Gastroesophageal sphincter (tissue), 4 donors: ENCODE measurements at regions not wholly inside any gene's neighbourhood (a gene's known extent, or its start where the extent isn't known, plus 50 kb on each side); places are given as distances from the start of the nearest gene placed in this dataset.

Experiments used
- ATAC-seq: fragments of 150-250 bp; one replicate; pipeline ENCODE4 v1.9.1; 2016; ENCODE audit warnings: mild to moderate bottlenecking, moderate library complexity
- H3K27ac ChIP-seq, 4 donors: fragments of 200-600 bp; sonication (generic) in 3 of 4; 1 replicate in 3 of 4; 2 replicates in 1 of 4; pipeline ENCODE4 v1.5.1; 2016 to 2019
- H3K27me3 ChIP-seq: fragments of 200-600 bp; sonication (generic); one replicate; pipeline ENCODE4 v1.5.1; 2019
- H3K36me3 ChIP-seq, 2 donors: fragments of 200-600 bp; sonication (generic); one replicate each; pipeline ENCODE4 v1.5.1; 2019; ENCODE audit warnings: control low read depth in 1 of 2
- H3K4me1 ChIP-seq, 3 donors: fragments of 200-600 bp; sonication (generic); 1 replicate in 2 of 3; 2 replicates in 1 of 3; pipeline ENCODE4 v1.5.1; 2016 to 2019; ENCODE audit warnings: control low read depth in 2 of 3
- H3K4me3 ChIP-seq, 2 donors: fragments of 200-600 bp; sonication (generic); one replicate each; pipeline ENCODE4 v1.5.1; 2019; ENCODE audit warnings: mild to moderate bottlenecking in 1 of 2, moderate library complexity in 1 of 2
- H3K9me3 ChIP-seq, 3 donors: fragments of 200-600 bp; sonication (generic); one replicate each; pipeline ENCODE4 v1.5.1; 2017 to 2019; ENCODE audit warnings: control low read depth in 2 of 3
- CTCF ChIP-seq, 4 experiments: fragments of 200-600 bp in 2 of 4; fragments of 450-650 bp in 2 of 4; sonication (generic) in 1 of 4; IDR thresholded peaks; one replicate each; pipeline ENCODE4 v1.5.1; 2017 to 2019; ENCODE audit warnings: antibody characterized with exemption in 4 of 4, mild to moderate bottlenecking in 2 of 4, moderate library complexity in 2 of 4
- EP300 ChIP-seq: sonication (generic); formaldehyde crosslinking; IDR thresholded peaks from one replicate; pipeline ENCODE4 v1.6.1; 2017; ENCODE audit warnings: antibody characterized with exemption, mild to moderate bottlenecking
- POLR2A ChIP-seq, 2 donors: fragments of 450-650 bp; IDR thresholded peaks; one replicate each; pipeline ENCODE4 v1.6.1; 2017; ENCODE audit warnings: antibody characterized with exemption in 2 of 2, mild to moderate bottlenecking in 2 of 2, moderate library complexity in 1 of 2
- POLR2AphosphoS5 ChIP-seq: sonication (generic); formaldehyde crosslinking; IDR thresholded peaks from one replicate; pipeline ENCODE4 v1.6.1; 2017; ENCODE audit warnings: antibody characterized with exemption
- WGBS, 2 donors: methylation state at CpG; one replicate each; pipeline ENCODE4 v1.1.5; 2018; ENCODE audit warnings: low coverage in 1 of 2; 5-methylcytosine and 5-hydroxymethylcytosine counted together

- Histone ChIP-seq H3K4me1 (no peaks in the 10 kb centered on the region), H3K27ac (no peak overlapping the region), H3K27me3 (no peaks in the 10 kb centered on the region), H3K36me3 (no peaks in the 10 kb centered on the region), H3K4me3 (no peak overlapping the region), H3K9me3 (peaks cover 0 to 7% (median 0%) of the 10 kb centered on the region in 3 donors)
- TF ChIP-seq POLR2AphosphoS5 (no peak), EP300 (no peak), POLR2A (IDR thresholded peaks at IDR 0.05) (no peak), CTCF (IDR thresholded peaks at IDR 0.05) (no peak)
- no peak for ATAC-seq
Measured at GRCh38 chr20:16984481-16984880, 236.3 kb downstream of the OTOR start.

- WGBS, 2 donors, result 71 to 88% methylated on average over 3 to 6 of the region's 7 CpGs
- Histone ChIP-seq H3K4me1 (no peaks in the 10 kb centered on the region), H3K27ac (no peak overlapping the region), H3K36me3 (no peaks in the 10 kb centered on the region), H3K27me3 (no peaks in the 10 kb centered on the region), H3K9me3 (no peaks in the 10 kb centered on the region), H3K4me3 (no peak overlapping the region)
- ATAC-seq, result no peak
- TF ChIP-seq POLR2AphosphoS5, result no peak
- TF ChIP-seq CTCF (IDR thresholded peaks at IDR 0.05), result no peak
- no peak for TF ChIP-seq EP300
- no peak for TF ChIP-seq POLR2A (IDR thresholded peaks at IDR 0.05)
Measured at GRCh38 chr20:17003170-17003870, 223.5 kb upstream of the PCSK2 start.

GRCh38 chr20:17010181-17010580 lies 216.7 kb upstream of the PCSK2 start:
- no peak overlapping the region for H3K4me3 ChIP-seq
- no peak for TF ChIP-seq EP300
- 33 to 100% methylated on average over 1 of the region's 1 CpG for WGBS, 2 donors
- no peak for ATAC-seq
- H3K4me1 ChIP-seq, result no peaks in the 10 kb centered on the region
- no peaks in the 10 kb centered on the region for H3K9me3 ChIP-seq
- H3K27ac ChIP-seq, result no peak overlapping the region
- no peaks in the 10 kb centered on the region for H3K36me3 ChIP-seq
- H3K27me3 ChIP-seq, result no peaks in the 10 kb centered on the region

GRCh38 chr20:17012546-17013226 lies 214.2 kb upstream of the PCSK2 start:
- no peaks in the 10 kb centered on the region for H3K27me3 ChIP-seq
- 75 to 97% methylated on average over 6 to 7 of the region's 7 CpGs for WGBS, 2 donors
- TF ChIP-seq CTCF (IDR thresholded peaks at IDR 0.05) (no peak), POLR2A (IDR thresholded peaks at IDR 0.05) (no peak), POLR2AphosphoS5 (no peak), EP300 (no peak)

GRCh38 chr20:17014217-17014616 lies 212.6 kb upstream of the PCSK2 start:
- WGBS, 2 donors, result 46 to 49% methylated on average over 5 of the region's 5 CpGs
- ATAC-seq, result no peak
- H3K27ac ChIP-seq, result no peak overlapping the region
- H3K4me3 ChIP-seq, result no peak overlapping the region
- H3K27me3 ChIP-seq, result no peaks in the 10 kb centered on the region
- H3K9me3 ChIP-seq, result no peaks in the 10 kb centered on the region
- no peaks in the 10 kb centered on the region for H3K4me1 ChIP-seq
- H3K36me3 ChIP-seq, result no peaks in the 10 kb centered on the region
- TF ChIP-seq CTCF (IDR thresholded peaks at IDR 0.05), result no peak
- TF ChIP-seq EP300, result no peak
- no peak for TF ChIP-seq POLR2AphosphoS5
- no peak for TF ChIP-seq POLR2A (IDR thresholded peaks at IDR 0.05)

More at GRCh38 chr20:17012546-17013226, 214.2 kb upstream of the PCSK2 start:
- Histone ChIP-seq H3K4me1 (no peaks in the 10 kb centered on the region), H3K36me3 (no peaks in the 10 kb centered on the region), H3K4me3 (no peak overlapping the region), H3K27ac (no peak overlapping the region), H3K9me3 (no peaks in the 10 kb centered on the region)
- ATAC-seq, result no peak
